Heart left ventricle (tissue), 13 donors: ENCODE measurements at regions not wholly inside any gene's neighbourhood (a gene's known extent, or its start where the extent isn't known, plus 50 kb on each side); places are given as distances from the start of the nearest gene placed in this dataset.

Experiments used
- CTCF ChIP-seq, 12 donors: fragments of 200-600 bp; sonication (generic) in 4 of 12; IDR thresholded peaks; one replicate each; pipeline versions ENCODE4 v1.5.0 to v1.8.0; 2018 to 2022; ENCODE audit warnings: antibody characterized with exemption in 12 of 12, mild to moderate bottlenecking in 5 of 12
- POLR2A ChIP-seq, 2 donors: fragments of 450-650 bp; IDR thresholded peaks; one replicate each; pipeline ENCODE4 v1.6.1; 2017; ENCODE audit warnings: antibody characterized with exemption in 2 of 2, mild to moderate bottlenecking in 2 of 2, moderate library complexity in 2 of 2
- donor health status: ischemic (EF 13 %, LVEDD 7.1; RV severe dilation, severe dysfunction).
- donor health status: DM: no; HTN: yes; CAD: no.
- donor health status: DM: no; HTN: no; CAD: no.
- donor health status: ischemic (EF 25% LVEDD 6.9; RV normal size, moderate dysfunction).
- donor health status: ischemic (EF 25% LVEDD 5.7; RV mildly dilated, moderate dysfunction).
- donor health status: ischemic (EF 35%, LVEDD 5.7; RV mildly dilated, moderate dysfunction).
- donor health status: nonischemic (EF 11% LVEDD 7.7; RV severe dilation, severe dysfunction).
- donor health status: DM: yes; HTN: yes; CAD: no.
- donor health status: PGD.
- donor health status: ischemic (EF 29% LVEDD 5.4; RV normal size, mild dysfunction).
- donor health status: nonischemic (EF 23%, LVEDD 6.1; RV moderate dilation, normal function).

- TF ChIP-seq CTCF (IDR thresholded peaks at IDR 0.05) (no peak), POLR2A (IDR thresholded peaks at IDR 0.05) (no peak)
Observed at GRCh38 chr11:70582886-70583641, 184.7 kb downstream of the CTTN start.
